HG03521 (cell line): ENCODE measurements at regions not wholly inside any gene's neighbourhood (a gene's known extent, or its start where the extent isn't known, plus 50 kb on each side); places are given as distances from the start of the nearest gene placed in this dataset.
"Not testable (repeated sequence)": the region's sequence is repeated elsewhere in the genome, so short reads cannot be mapped to it uniquely, and the experiment has no call there.

Source experiments
- ATAC-seq: cut with Tn5 transposase; IDR thresholded peaks from one replicate; pipeline ENCODE4 v1.9.1; 2021; ENCODE audit warnings: mild to moderate bottlenecking, moderate library complexity; ENCODE audit not compliant: unreplicated experiment

- ATAC-seq = no peak
These were observed 171.9 kb upstream of the PGRMC2 start for GRCh38 chr4:128459547-128459946.

DNA sequence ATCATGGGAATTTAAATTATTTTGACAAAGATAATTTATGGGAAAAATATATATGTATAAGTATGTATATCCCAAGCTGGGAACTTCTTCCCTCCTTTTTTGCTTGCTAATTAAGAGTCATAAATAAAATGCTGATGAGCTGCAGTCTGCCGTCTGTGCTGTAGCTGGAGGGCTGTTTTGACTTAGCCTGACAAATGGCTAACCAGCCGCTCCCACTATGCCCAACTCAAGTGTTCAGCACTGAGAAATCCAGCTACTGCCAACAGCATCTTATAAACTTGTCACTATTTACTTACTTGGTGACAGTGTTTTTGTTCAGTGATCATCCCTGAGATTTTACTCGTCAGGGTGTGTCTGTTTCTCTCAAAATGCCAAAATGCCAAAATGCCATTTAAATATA is 171.2 kb upstream of the PGRMC2 start:
- ATAC-seq = no peak

DNA sequence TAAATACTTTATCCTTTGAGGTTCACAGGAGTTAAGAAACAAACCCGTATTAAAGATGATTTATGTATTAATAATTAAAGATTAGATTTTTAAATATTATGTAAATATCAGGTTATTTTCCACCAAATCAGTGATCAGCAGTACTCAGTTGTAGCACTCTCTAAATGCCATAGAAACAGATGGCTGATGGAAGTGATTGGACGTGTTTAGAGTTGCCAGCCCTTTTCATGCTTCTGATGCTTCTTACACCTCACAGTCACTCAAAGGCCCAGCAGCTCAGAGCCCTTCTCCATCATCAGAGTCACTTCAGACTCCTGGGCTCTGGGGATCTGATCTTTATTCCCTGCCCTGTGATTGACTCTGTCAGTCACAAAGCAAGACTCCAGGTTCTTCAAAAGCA is 170.1 kb upstream of the PGRMC2 start:
- ATAC-seq = no peak

GRCh38 chr4:128456171-128456570 is 168.6 kb upstream of the PGRMC2 start:
- ATAC-seq = no peak

DNA sequence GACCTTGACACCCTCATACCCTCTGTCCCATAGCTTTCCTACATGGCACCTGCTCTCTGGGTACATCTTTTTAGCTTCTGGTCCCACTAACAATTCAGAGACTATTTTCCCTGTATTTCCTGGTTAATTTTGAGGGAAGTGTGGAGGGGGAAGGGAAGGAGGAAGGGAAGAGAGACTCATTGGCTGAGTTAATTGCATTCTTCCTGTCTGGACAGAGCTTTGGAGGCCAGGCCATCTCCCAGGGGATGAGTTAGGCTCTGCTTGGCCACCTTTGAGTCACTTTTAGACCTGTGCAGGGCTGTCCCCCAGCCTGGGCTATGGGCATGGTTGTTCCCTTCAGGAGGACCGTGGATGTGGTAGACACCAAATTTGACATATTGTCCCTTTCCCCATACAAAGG is 167.9 kb upstream of the PGRMC2 start:
- ATAC-seq = no peak

- no peak for ATAC-seq
These were observed 167.3 kb upstream of the PGRMC2 start for GRCh38 chr4:128454881-128455280.

DNA sequence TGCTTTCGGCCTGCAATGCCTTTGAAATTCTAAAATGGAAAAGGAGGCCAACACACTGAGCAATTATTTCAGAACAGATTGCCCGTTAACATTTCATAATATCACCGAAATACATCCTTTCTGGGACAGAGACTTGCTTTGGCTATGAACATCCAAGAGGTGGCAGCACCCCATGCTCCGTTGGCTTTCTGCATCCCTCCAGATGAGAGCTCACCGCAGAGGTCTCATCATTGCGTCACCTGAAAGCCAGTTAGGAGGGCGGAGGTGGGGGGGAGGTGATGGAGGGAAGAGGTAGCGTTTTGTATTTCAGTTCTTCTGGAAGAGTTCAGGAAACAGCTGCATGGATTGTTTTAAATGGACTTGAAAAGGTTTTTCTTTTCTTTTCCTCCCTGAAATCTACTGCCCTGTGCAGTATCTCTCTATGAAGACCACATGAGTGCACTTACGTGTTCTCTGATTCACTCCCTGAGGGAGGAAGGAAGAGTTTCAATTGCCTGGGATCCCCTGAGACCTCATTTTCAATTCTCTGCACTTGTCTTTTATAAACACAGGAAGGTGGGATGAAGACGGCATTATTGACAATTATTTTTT is 166.8 kb upstream of the PGRMC2 start:
- peak; percentile 99 for ATAC-seq

DNA sequence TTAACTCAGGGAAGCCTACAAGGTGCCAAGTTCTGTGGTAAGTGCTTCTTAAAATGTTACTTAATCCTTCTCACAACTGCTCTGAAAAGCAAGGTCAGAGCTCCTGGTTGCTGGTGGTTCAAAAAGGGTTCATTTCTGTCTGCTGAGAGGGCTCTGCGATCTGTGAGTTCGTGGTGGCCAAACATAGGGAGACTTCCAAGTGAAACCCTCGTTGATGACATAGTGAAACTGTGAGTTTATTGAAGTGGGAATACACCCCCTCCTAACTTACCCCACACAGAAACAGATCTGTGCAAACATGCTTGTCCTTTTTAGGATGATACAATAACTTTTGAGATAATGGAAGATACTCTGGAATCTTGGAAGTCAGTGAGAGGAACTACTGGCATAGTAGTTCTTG is 164.8 kb upstream of the PGRMC2 start:
- ATAC-seq = no peak

GRCh38 chr4:128451270-128451905 is 163.8 kb upstream of the PGRMC2 start:
- no peak for ATAC-seq

- ATAC-seq = no peak
These were observed 162.9 kb upstream of the PGRMC2 start for GRCh38 chr4:128450326-128451120.

- no peak for ATAC-seq
These were observed 161.6 kb upstream of the PGRMC2 start for GRCh38 chr4:128449251-128449650.

DNA sequence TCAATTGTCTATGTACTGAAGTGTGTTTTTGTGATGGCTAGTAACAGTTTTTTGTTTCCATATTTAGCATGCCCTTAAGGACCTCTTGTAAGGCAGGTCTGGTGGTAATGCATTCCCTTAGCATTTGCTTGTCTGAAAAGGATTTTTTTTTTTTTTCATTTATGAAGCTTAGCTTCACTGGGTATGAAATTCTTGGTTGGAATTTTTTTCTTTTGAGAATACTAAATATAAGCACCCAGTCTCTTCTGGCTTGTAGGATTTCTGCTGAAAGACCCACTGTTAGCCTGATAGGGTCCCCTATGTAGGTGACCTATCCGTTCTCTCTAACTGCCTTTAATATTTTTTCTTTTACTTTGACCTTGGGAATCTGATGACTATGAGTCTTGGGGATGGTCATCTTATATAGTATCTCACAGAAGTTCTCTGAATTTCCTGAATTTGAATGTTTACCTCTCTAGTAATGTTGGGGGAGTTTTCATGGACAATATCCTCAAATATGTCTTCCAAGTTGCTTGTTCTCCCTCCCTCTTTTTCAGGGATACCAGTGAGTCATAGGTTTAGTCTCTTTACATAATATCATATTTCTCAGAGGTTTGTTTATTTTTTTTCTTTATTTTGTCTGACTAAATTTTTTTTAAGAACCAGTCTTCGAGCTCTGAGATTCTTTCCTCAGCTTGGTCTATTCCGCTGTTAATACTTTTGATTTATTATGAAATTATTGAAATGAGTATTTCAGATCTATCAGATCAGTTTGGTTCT is 157.1 kb upstream of the PGRMC2 start:
- ATAC-seq = no peak

DNA sequence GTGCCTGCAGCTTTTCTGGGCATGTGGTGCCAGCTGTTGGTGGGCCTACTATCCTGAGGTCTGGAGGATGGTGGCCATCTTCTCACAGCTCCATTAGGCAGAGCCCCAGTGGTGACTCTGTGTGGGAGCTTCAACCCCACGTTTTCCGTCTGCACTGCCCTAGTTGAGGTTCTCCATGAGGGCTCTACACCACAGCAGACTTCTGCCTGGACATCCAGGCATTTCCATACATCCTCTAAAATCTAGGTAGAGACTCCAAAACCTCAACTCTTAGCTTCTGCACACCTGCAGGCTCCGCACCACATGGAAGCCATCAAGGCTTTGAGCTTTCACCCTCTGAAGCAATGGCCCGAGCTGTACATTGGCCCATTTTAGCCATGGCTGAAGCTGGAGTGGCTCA is 153.3 kb upstream of the PGRMC2 start:
- no peak for ATAC-seq

GRCh38 chr4:128437023-128437422 is 149.4 kb upstream of the PGRMC2 start:
- ATAC-seq = not testable (repeated sequence)

DNA sequence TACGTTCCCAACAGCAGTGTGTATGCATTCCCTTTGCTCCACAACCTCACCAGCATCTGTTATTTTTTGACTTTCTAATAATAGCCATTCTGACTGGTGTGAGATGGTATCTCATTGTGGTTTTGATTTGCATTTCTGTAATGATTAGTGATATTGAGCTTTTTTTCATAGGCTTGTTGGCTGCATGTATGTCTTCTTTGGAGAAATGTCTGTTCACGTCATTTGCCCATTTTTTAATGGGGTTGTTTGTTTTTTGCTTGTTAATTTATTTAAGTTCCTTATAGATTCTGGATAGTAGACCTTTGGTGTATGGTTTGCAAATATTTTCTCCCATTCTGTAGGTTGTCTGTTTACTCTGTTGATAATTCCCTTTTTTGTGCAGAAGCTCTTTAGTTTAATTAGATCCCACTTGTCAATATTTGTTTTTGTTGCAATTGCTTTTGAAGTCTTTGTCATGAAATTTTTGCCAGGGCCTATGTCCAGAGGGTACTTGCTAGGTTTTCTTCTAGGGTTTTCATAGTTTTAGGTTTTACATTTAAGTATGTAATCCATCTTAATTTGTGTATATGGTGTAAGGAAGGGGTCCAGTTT is 141.5 kb upstream of the PGRMC2 start:
- not testable (repeated sequence) for ATAC-seq

GRCh38 chr4:128428397-128428796 is 140.8 kb upstream of the PGRMC2 start:
- no peak for ATAC-seq

DNA sequence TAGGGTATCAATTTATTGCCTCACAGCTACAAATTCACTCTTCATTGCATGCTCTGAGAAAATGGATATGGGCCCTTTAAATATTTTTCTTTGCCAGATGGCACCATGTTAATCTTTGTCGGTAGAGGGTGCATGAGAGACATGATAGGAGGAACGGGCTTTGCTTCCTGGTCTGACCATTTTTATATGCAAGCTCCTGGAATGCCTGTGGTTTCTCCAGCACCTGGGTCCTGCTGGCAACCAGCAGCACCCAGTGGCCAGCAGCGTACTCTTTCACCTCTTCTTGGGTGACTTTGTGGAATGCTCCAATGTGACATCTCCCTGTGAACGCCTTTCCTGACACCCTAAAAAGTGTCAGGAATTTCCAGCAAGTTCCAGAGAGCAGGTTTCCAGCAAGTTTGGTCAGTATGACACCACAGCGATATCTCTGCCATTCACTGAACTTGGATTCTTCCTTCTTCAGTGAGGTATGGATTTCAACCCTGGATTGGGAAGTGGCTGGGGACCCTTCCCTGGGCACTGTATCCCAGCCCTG is 140.3 kb upstream of the PGRMC2 start:
- peak; percentile 45 for ATAC-seq

DNA sequence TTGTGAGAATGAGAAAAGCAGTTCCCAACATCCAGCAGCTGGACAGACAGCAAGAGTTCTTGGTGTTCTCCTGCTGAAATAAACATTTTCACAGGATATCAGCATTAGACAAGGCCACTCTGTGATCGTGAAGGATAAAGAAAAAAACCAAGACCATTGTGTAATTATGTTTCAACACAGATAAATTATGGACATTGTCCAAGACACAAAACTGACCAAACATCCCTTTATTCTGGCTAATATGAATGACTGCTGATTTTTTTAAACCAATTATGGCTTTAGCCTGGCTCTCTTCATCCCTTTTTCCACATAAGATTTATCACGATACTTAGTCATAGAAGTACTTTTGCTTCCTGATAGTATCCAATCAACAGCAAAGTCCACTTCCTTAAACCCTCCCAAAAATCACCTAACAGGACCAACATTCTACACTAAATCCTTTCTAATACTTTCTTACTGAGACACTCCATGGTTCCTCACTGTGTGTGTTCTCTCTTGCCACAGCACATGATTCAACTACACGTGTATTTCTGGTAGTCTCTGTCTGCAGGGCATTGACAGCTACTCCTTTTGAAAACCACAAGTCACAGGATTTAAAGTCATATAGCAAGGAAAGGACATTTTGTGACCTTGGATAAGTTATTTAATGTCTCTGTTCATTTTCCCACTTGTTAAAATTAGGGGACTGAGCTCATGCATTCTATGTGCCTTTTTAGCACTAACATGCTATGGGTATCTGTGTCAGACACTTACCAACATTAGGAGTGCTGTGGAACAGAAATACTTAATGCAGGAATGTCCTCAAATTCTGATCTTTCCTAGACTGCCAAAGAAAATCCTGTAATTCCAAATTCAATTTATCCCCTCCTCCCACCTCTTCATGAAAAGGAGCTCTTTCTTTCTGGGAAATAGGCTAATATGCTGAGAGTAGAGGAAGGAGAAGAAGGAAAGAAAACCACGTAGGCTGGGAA is 137.2 kb upstream of the PGRMC2 start:
- no peak for ATAC-seq

GRCh38 chr4:128422296-128422695 is 134.7 kb upstream of the PGRMC2 start:
- ATAC-seq = not testable (repeated sequence)

DNA sequence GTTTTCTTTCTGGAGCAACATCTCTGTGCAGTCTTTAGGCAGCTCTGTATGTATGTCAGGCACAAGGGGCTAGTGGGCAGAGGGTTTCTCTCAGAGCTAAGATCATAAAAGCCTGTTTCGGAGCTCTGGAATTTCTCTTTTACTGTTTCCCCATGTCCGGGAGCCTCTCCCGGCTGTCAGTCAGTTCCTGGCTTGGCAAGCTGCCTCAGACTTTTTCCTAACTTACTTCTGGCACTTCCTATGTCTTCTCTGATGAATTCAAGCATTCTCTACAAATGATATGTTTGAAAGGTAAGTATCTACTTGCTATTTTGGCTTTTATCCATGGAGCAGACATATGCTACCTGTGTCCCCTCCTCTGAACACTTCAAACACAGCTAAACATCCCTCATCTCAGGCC is 129.3 kb upstream of the PGRMC2 start:
- no peak for ATAC-seq
